HepG2 (cell line): ENCODE measurements at regions not wholly inside any gene's neighbourhood (a gene's known extent, or its start where the extent isn't known, plus 50 kb on each side); places are given as distances from the start of the nearest gene placed in this dataset.

Experiments used
- CTCF ChIP-seq: sonication (generic); formaldehyde crosslinking; IDR thresholded peaks from 2 replicates; pipeline ENCODE4 v1.5.0; 2020; ENCODE audit warnings: mild to moderate bottlenecking, missing genetic modification reagents, moderate library complexity
- ETV6 ChIP-seq: sonication (generic); formaldehyde crosslinking; conservative IDR thresholded peaks from 2 replicates; pipeline ENCODE4 v1.4.0; 2020; ENCODE audit warnings: missing genetic modification reagents
- POLR2A ChIP-seq, 2 experiments: IDR thresholded peaks; 2 replicates each; pipeline ENCODE4 v1.6.1; 2011; ENCODE audit warnings: low read depth in 2 of 2, low read length in 2 of 2, mild to moderate bottlenecking in 1 of 2, moderate library complexity in 1 of 2; ENCODE audit not compliant: insufficient read depth in 1 of 2
- SMC3 ChIP-seq: IDR thresholded peaks from 2 replicates; pipeline ENCODE4 v1.6.1; 2011; ENCODE audit warnings: low read length, improper control_type of control experiment
- ZFX ChIP-seq: sonication (generic); formaldehyde crosslinking; IDR thresholded peaks from 2 replicates; pipeline ENCODE4 v1.4.0; 2020; ENCODE audit warnings: mild to moderate bottlenecking, low read depth, missing genetic modification reagents, moderate library complexity
- ZNF350 ChIP-seq: sonication (generic); formaldehyde crosslinking; IDR thresholded peaks from 2 replicates; pipeline ENCODE4 v1.4.0; 2020; ENCODE audit warnings: mild to moderate bottlenecking, low read depth, missing genetic modification reagents, borderline replicate concordance
- TF ChIP-seq, protein P1 (sequence below): IDR thresholded peaks from 2 replicates; pipeline ENCODE4 v1.6.1; 2012; ENCODE audit warnings: inconsistent platforms
- TF ChIP-seq, protein P2 (sequence below): IDR thresholded peaks from 2 replicates; pipeline ENCODE4 v1.6.1; 2012; ENCODE audit warnings: low read depth, low read length, improper control_type of control experiment

DNA sequence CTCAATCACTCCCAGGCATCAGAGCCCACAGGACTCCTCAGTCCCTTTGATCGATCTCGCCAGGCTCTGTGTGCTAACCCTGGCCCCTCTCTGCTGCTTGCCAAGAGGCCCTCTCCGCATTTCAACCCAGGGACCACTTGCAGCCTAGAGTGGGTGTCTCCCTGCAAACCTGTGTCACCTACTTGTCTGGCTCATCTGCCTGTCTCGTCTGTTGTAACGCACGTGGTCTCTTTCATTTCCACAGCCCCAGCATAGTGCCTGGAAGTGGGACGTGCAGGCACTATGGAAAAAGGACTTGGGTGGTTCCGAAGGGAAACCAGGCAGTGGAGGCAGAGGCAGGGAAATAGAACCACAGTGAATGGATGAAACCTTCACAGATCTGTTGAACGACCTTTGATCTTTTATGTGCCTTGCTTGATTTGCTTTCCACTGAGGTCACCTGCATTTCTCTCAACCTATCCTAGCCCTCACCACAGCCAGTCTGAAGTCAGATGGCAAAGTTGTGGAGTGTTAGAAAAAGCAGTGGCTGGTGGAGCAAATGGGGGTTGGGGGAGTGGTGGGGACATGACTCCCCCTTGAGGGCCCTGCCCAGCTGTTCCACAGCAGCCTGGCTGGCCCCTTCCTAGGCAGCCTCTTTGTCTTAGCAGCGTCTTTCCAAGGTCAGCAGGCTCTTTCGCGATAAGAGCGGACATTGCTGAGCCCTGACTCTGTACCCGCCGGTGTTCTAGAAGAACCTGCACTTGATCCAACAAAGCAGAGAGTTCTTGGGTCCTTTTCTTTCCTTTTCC is 55.8 kb upstream of the TAGAP start:
- TF ChIP-seq ZNF350 = no peak
- no peak for TF ChIP-seq SMC3
- TF ChIP-seq POLR2A (IDR thresholded peaks at IDR 0.05; ENCODE audit: insufficient read depth in 1 of 2, low read depth in 2 of 2, low read length in 2 of 2) = no peak
- no peak for TF ChIP-seq CTCF (CRISPR knock-in tag)
- TF ChIP-seq, protein P1, sequence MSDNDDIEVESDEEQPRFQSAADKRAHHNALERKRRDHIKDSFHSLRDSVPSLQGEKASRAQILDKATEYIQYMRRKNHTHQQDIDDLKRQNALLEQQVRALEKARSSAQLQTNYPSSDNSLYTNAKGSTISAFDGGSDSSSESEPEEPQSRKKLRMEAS = no peak
- TF ChIP-seq, protein P2, sequence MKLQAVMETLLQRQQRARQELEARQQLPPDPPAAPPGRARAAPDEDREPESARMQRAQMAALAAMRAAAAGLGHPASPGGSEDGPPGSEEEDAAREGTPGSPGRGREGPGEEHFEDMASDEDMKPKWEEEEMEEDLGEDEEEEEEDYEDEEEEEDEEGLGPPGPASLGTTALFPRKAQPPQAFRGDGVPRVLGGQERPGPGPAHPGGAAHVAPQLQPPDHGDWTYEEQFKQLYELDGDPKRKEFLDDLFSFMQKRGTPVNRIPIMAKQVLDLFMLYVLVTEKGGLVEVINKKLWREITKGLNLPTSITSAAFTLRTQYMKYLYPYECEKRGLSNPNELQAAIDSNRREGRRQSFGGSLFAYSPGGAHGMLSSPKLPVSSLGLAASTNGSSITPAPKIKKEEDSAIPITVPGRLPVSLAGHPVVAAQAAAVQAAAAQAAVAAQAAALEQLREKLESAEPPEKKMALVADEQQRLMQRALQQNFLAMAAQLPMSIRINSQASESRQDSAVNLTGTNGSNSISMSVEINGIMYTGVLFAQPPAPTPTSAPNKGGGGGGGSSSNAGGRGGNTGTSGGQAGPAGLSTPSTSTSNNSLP = no peak
- no peak for TF ChIP-seq ETV6 (CRISPR knock-in tag)
- no peak for TF ChIP-seq ZFX (CRISPR knock-in tag)
